Mucosa of descending colon (tissue), 3 donors: ENCODE measurements at regions not wholly inside any gene's neighbourhood (a gene's known extent, or its start where the extent isn't known, plus 50 kb on each side); places are given as distances from the start of the nearest gene placed in this dataset.
"Not testable (repeated sequence)": the region's sequence is repeated elsewhere in the genome, so short reads cannot be mapped to it uniquely, and the experiment has no call there.

ENCODE experiments used
- ATAC-seq: fragments of 200-7000 bp; cut with Tn5 transposase; one replicate; pipeline ENCODE4 v1.9.1; 2020; ENCODE audit warnings: mild to moderate bottlenecking, moderate library complexity
- DNase-seq, 3 donors: peaks; one replicate each; pipeline ENCODE4 v3.0.0-alpha.2; 2020
- H3K36me3 ChIP-seq: fragments of 200-600 bp; one replicate; pipeline ENCODE4 v1.8.0; 2021; ENCODE audit warnings: low read depth, mild to moderate bottlenecking
- H3K4me1 ChIP-seq: fragments of 200-600 bp; one replicate; pipeline ENCODE4 v1.8.0; 2021; ENCODE audit warnings: low read depth, mild to moderate bottlenecking
- H3K4me3 ChIP-seq: fragments of 200-600 bp; one replicate; pipeline ENCODE4 v1.8.0; 2021; ENCODE audit warnings: mild to moderate bottlenecking
- H3K9me3 ChIP-seq: fragments of 200-600 bp; one replicate; pipeline ENCODE4 v1.8.0; 2021; ENCODE audit warnings: mild to moderate bottlenecking
- intact Hi-C, 2 donors: fragments of 100-400 bp; cut with DNase I in 1 of 2; cut with micrococcal nuclease in 1 of 2; formaldehyde crosslinking; loops; one replicate each; pipeline versions ENCODE4 v1.11.0 to v1.11.1; 2022; cut with DNase I, micrococcal nuclease
- TF ChIP-seq, protein P1 (sequence below): fragments of 200-600 bp; IDR thresholded peaks from one replicate; pipeline ENCODE4 v1.8.0; 2022; ENCODE audit warnings: antibody characterized with exemption, mild to moderate bottlenecking
- donor health status: DM: no; HTN: no; CAD: no; lungs with moderate emphysema.
- donor health status: DM: no; HTN: no; CAD: no.
- donor health status: DM: no; HTN: yes; CAD: no.

DNA sequence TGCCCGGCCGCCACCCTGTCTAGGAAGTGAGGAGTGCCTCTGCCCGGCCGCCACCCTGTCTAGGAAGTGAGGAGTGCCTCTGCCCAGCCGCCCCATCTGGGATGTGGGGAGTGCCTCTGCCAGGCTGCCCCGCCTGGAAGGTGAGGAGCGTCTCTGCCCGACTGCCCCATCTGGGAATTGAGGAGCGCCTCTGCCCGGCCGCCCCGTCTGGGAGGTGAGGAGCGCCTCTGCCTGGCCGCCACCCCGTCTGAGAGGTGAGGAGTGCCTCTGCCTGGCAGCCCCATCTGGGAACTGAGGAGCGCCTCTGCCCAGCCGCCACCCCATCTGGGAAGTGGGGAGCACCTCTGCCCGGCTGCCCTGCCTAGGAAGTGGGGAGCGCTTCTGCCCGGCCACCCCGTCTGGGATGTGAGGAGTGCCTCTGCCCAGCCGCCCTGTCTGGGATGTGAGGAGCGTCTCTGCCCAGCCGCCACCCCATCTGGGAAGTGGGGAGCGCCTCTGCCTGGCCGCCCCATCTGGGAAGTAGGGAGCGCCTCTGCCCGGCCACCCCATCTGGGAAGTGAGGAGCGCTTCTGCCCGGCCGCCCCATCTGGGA, 91.1 kb upstream of the ZNF519 start:
- intact Hi-C loops, H3K4me1 ChIP-seq, H3K36me3 ChIP-seq, ATAC-seq, H3K4me3 ChIP-seq: not testable (repeated sequence)
- H3K9me3 ChIP-seq, result peaks cover 11% of the 10 kb centered on the region
- peak in 1 of 3 donors; percentile 39 for DNase-seq

DNA sequence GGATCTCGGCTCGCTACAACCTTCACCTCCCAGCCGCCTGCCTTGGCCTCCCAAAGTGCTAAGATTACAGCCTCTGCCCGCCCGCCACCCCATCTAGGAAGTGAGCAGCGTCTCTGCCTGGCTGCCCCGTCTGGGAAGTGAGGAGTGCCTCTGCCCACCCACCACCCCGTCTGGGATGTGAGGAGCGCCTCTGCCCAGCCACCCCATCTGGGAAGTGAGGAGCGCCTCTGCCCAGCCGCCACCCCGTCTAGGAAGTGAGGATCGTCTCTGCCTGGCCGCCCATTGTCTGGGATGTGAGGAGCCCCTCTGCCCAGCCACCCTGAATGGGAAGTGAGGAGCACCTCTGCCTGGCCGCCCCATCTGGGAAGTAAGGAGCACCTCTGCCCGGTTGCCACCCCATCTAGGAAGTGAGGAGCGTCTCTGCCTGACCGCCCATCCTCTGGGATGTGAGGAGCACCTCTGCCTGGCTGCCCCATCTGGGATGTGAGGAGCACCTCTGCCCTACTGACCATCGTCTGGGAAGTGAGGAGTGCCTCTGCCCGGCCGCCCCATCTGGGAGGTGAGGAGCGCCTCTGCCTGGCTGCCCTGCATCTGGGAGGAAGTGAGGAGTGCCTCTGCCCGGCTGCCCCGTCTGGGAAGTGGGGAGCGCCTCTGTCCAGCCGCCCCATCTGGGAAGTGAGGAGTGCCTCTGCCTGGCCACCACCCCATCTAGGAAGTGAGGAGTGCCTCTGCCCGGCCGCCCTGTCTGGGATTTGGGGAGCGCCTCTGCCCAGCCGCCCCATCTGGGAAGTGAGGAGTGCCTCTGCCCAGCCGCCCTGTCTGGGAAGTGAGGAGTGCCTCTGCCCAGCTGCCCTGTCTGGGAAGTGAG, 90.4 kb upstream of the ZNF519 start:
- H3K9me3 ChIP-seq, result peaks cover 11% of the 10 kb centered on the region
- H3K4me1 ChIP-seq, intact Hi-C loops, H3K36me3 ChIP-seq, ATAC-seq, H3K4me3 ChIP-seq: not testable (repeated sequence)
- DNase-seq, result peak in 1 of 3 donors; percentile 47

DNA sequence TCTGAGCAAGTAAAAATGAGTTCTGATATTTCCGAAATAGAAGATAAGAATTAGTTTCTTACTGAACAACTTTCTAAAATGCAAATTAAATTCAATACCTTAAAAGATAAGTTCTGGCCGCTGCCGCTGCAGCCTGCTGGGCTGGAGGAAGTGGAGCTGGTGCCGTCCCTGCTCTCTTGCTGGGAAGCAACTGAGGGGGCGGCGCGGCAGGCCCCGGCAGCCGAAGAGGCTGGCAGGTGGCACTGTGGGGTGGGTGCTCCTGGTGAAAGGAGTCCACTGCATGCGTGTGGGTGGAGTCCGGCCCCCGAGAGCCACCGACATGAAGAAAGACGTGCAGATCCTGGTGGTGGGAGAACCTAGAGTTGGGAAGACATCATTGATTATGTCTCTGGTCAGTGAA, 89.5 kb upstream of the ZNF519 start:
- TF ChIP-seq, protein P1, sequence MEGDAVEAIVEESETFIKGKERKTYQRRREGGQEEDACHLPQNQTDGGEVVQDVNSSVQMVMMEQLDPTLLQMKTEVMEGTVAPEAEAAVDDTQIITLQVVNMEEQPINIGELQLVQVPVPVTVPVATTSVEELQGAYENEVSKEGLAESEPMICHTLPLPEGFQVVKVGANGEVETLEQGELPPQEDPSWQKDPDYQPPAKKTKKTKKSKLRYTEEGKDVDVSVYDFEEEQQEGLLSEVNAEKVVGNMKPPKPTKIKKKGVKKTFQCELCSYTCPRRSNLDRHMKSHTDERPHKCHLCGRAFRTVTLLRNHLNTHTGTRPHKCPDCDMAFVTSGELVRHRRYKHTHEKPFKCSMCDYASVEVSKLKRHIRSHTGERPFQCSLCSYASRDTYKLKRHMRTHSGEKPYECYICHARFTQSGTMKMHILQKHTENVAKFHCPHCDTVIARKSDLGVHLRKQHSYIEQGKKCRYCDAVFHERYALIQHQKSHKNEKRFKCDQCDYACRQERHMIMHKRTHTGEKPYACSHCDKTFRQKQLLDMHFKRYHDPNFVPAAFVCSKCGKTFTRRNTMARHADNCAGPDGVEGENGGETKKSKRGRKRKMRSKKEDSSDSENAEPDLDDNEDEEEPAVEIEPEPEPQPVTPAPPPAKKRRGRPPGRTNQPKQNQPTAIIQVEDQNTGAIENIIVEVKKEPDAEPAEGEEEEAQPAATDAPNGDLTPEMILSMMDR, result no peak
- H3K36me3 ChIP-seq, result no peaks in the 10 kb centered on the region
- ATAC-seq (no peak), DNase-seq (peak in 1 of 3 donors; percentile 36)
- H3K4me3 ChIP-seq, result no peak overlapping the region
- intact Hi-C loops, result no loop called here
- H3K4me1 ChIP-seq, result no peaks in the 10 kb centered on the region
- peaks cover 11% of the 10 kb centered on the region for H3K9me3 ChIP-seq

DNA sequence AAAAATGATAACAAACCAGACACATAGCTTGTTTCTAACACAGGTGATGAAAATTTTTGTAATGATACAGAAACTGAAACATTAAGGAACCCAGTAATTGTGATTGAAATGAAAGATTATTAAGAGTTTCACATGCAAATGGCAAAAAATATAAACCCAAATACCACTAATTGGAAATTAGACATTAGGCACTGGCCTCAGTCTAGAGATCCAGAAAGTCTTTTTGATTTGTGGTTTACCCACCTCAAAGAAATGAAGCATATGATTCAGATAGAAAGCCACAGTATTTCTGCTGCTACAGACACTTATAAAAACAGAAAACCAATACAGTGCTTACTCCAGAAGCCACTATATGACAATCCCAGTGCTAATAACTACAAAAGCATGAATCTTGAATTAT, 83.7 kb upstream of the ZNF519 start:
- H3K9me3 ChIP-seq, DNase-seq, H3K36me3 ChIP-seq, H3K4me1 ChIP-seq, ATAC-seq, intact Hi-C loops, H3K4me3 ChIP-seq: not testable (repeated sequence)

DNA sequence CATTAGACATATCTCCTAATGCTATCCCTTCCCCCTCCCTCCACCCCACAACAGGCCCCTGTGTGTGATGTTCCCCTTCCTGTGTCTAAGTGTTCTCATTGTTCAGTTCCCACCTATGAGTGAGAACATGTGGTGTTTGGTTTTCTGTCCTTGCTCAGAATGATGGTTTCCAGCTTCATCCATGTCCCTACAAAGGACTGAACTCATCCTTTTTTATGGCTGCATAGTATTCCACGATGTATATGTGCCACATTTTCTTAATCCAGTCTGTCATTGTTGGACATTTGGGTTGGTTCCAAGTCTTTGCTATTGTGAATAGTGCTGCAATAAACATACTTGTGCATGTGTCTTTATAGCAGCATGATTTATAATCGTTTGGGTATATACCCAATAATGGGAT, 71.2 kb upstream of the ZNF519 start:
- ATAC-seq, intact Hi-C loops, H3K4me3 ChIP-seq, H3K9me3 ChIP-seq, H3K4me1 ChIP-seq, DNase-seq, H3K36me3 ChIP-seq: not testable (repeated sequence)

DNA sequence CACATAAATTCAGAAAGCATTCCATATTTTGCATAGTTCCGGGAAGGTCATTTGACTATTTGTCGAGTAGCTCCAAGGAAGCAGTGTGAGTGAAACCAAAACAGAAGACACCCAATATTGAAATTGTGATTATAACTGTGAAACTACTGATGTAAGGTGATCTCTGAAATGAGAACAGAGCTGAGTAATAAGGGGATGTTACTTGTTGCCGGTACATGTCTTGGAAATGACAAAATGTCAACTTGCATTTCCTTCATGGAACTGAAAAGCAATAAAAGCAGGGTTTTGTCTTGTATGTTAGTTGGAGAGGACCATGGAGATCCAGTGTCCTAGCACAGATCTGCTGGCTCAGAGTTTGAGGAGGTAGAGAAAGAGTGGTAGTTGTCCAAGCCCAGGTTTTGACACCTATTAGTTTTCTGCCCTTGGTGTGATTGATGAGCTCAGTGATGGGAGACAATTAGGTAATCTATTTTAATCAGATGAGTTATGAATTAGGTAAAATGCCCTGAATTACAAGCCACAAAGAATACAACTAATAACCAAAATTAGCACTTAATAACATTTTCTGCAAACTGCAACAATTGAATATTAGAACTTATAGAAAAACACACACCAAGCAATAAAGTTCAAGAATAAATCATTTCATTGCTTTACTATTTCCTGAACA, 58.7 kb upstream of the ZNF519 start:
- H3K36me3 ChIP-seq, DNase-seq, H3K4me1 ChIP-seq, intact Hi-C loops, H3K4me3 ChIP-seq, H3K9me3 ChIP-seq, ATAC-seq: not testable (repeated sequence)

DNA sequence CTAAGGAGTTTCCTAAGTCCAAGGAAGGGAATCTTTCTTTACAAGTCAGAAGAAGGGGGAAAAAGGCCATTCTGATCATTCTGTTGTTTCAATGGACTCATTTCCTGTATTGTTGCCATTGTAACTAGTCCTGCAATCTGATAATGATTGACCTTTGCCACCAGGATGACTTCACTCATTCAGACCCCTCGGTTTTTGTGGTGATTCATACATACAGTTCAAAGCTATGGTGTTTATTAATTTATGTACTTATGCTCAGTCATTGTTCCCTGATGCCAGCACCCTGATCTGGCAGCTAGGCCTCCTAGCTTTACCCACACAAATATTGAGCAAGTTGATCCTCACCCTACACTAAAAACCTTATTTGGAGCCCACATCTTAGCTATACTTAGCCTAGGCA, 57.6 kb upstream of the ZNF519 start:
- TF ChIP-seq, protein P1, result no peak
- no peaks in the 10 kb centered on the region for H3K4me1 ChIP-seq
- ATAC-seq (peak; percentile 34), DNase-seq (no peak)
- no peaks in the 10 kb centered on the region for H3K9me3 ChIP-seq
- no peaks in the 10 kb centered on the region for H3K36me3 ChIP-seq
- intact Hi-C loops, result no loop called here
- H3K4me3 ChIP-seq, result no peak overlapping the region

DNA sequence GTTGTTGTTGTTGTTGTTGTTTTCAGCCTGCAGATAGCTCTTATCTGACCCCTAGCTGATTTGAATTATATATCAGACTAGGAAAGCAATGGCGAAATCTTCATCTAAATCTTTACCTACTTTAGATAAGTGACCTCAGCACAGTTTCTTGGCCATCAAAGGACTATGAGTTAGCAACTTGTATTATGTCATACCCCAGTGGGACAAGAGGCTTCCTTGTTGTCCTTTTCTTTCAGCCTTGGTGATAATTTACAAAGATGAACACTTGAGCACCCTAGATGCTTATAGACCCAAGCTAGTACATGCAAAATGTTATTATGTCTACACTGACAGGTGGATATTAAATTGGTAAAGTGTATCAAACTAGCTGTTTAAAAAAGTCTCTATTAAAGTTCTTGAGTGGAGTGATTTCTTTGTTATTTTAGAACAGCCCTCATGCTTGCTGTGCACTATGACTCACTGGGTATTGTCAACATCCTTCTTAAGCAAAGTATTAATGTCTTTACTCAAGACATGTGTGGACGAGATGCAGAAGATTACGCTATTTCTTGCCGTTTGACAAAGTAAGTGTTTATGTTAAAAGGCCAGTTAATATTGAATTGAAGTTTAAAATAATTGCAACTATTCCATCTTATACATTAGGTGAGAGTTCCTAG, 56.6 kb upstream of the ZNF519 start:
- H3K36me3 ChIP-seq, H3K9me3 ChIP-seq, H3K4me1 ChIP-seq, ATAC-seq, intact Hi-C loops, DNase-seq, H3K4me3 ChIP-seq: not testable (repeated sequence)
